ENCODE measurements at regions not wholly inside any gene's neighbourhood (a gene's known extent, or its start where the extent isn't known, plus 50 kb on each side); places are given as distances from the start of the nearest gene placed in this dataset.

DNA sequence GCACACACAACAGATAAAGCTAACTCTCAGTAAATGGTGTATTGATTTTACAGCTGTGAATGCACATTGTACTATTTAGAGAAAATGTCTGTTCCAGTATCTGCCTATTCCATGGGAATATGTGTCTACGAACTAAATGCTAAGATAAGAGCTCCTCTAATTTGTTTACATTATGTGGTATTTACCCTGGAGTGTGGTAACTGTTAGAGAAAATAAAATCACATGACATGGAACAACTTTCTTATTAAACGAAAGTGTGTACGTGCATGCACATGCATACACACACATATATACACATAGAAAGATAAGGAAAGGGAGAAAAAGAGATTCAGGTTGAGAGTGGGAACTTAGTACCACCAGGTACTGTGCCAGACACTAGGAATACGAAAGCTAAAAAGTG lies 1151.7 kb upstream of the TENM4 start:
- TF ChIP-seq, protein P1, sequence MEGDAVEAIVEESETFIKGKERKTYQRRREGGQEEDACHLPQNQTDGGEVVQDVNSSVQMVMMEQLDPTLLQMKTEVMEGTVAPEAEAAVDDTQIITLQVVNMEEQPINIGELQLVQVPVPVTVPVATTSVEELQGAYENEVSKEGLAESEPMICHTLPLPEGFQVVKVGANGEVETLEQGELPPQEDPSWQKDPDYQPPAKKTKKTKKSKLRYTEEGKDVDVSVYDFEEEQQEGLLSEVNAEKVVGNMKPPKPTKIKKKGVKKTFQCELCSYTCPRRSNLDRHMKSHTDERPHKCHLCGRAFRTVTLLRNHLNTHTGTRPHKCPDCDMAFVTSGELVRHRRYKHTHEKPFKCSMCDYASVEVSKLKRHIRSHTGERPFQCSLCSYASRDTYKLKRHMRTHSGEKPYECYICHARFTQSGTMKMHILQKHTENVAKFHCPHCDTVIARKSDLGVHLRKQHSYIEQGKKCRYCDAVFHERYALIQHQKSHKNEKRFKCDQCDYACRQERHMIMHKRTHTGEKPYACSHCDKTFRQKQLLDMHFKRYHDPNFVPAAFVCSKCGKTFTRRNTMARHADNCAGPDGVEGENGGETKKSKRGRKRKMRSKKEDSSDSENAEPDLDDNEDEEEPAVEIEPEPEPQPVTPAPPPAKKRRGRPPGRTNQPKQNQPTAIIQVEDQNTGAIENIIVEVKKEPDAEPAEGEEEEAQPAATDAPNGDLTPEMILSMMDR (IDR thresholded peaks at IDR 0.05; ENCODE audit: low read length): no peak
- no peak for TF ChIP-seq EZH2 (IDR thresholded peaks at IDR 0.05; ENCODE audit: borderline replicate concordance, low read length)

Measured in OCI-LY1 (cell line).